Ishikawa (cell line): ENCODE measurements at regions not wholly inside any gene's neighbourhood (a gene's known extent, or its start where the extent isn't known, plus 50 kb on each side); places are given as distances from the start of the nearest gene placed in this dataset.

Experiments
- CEBPB ChIP-seq: IDR thresholded peaks from 2 replicates; pipeline ENCODE4 v1.6.1; 2012
- CREB1 ChIP-seq: IDR thresholded peaks from 2 replicates; pipeline ENCODE4 v1.6.1; 2012; ENCODE audit warnings: low read depth
- EGR1 ChIP-seq: IDR thresholded peaks from 2 replicates; pipeline ENCODE4 v1.6.1; 2012
- EP300 ChIP-seq: IDR thresholded peaks from 2 replicates; pipeline ENCODE4 v1.6.1; 2012; ENCODE audit warnings: borderline replicate concordance
- FOXM1 ChIP-seq: IDR thresholded peaks from 2 replicates; pipeline ENCODE4 v1.6.1; 2012; ENCODE audit warnings: low read depth, borderline replicate concordance
- MAX ChIP-seq: IDR thresholded peaks from 2 replicates; pipeline ENCODE4 v1.6.1; 2012
- NFIC ChIP-seq: IDR thresholded peaks from 2 replicates; pipeline ENCODE4 v1.6.1; 2012
- RAD21 ChIP-seq: IDR thresholded peaks from 2 replicates; pipeline ENCODE4 v1.6.1; 2012; ENCODE audit warnings: low read depth
- REST ChIP-seq: IDR thresholded peaks from 2 replicates; pipeline ENCODE4 v1.6.1; 2012; ENCODE audit warnings: low read depth, mild to moderate bottlenecking
- TAF1 ChIP-seq: IDR thresholded peaks from 2 replicates; pipeline ENCODE4 v1.6.1; 2012; ENCODE audit warnings: low read depth, mild to moderate bottlenecking
- TCF12 ChIP-seq: IDR thresholded peaks from 2 replicates; pipeline ENCODE4 v1.6.1; 2012; ENCODE audit warnings: low read depth
- TEAD4 ChIP-seq: IDR thresholded peaks from 2 replicates; pipeline ENCODE4 v1.6.1; 2012
- USF1 ChIP-seq: IDR thresholded peaks from 2 replicates; pipeline ENCODE4 v1.6.1; 2012
- YY1 ChIP-seq: IDR thresholded peaks from 2 replicates; pipeline ENCODE4 v1.6.1; 2012; ENCODE audit warnings: low read depth
- ZBTB7A ChIP-seq: IDR thresholded peaks from 2 replicates; pipeline ENCODE4 v1.6.1; 2012; ENCODE audit warnings: low read depth

GRCh38 chr2:41957431-41957830 lies 90.4 kb upstream of the PKDCC start:
- TF ChIP-seq TCF12 (no peak), REST (no peak), NFIC (no peak)

GRCh38 chr2:41958251-41958650 lies 89.6 kb upstream of the PKDCC start:
- TF ChIP-seq YY1 (no peak), NFIC (no peak)

- TF ChIP-seq NFIC (no peak), EP300 (no peak), ZBTB7A (no peak), YY1 (no peak), TAF1 (no peak)
Measured at GRCh38 chr2:41958775-41959174, 89.0 kb upstream of the PKDCC start.

GRCh38 chr2:41959760-41960159 lies 88.1 kb upstream of the PKDCC start:
- TF ChIP-seq TAF1 (no peak), RAD21 (no peak), CREB1 (no peak), TCF12 (no peak), EGR1 (no peak), YY1 (no peak), MAX (no peak), USF1 (no peak), EP300 (no peak), REST (no peak), TEAD4 (no peak), ZBTB7A (no peak), FOXM1 (no peak), NFIC (no peak), CEBPB (no peak)

- TF ChIP-seq YY1 (no peak), TEAD4 (no peak), FOXM1 (no peak), ZBTB7A (no peak)
Measured at GRCh38 chr2:41962922-41963622, 84.7 kb upstream of the PKDCC start.

- TF ChIP-seq FOXM1, result no peak
- TF ChIP-seq EP300, result no peak
- TF ChIP-seq CEBPB, result no peak
- TF ChIP-seq TEAD4, result no peak
- no peak for TF ChIP-seq REST
- no peak for TF ChIP-seq TCF12
- TF ChIP-seq RAD21, result no peak
- TF ChIP-seq EGR1, result no peak
- no peak for TF ChIP-seq USF1
- no peak for TF ChIP-seq CREB1
- TF ChIP-seq ZBTB7A, result no peak
- TF ChIP-seq TAF1, result no peak
- no peak for TF ChIP-seq YY1
- TF ChIP-seq NFIC, result no peak
- no peak for TF ChIP-seq MAX
Measured at GRCh38 chr2:41963661-41964525, 83.9 kb upstream of the PKDCC start.
